Fibroblast of peridontal ligament (primary cell): ENCODE measurements at regions not wholly inside any gene's neighbourhood (a gene's known extent, or its start where the extent isn't known, plus 50 kb on each side); places are given as distances from the start of the nearest gene placed in this dataset.
"Not testable (repeated sequence)": the region's sequence is repeated elsewhere in the genome, so short reads cannot be mapped to it uniquely, and the experiment has no call there.

Experiments used
- DNase-seq: peaks from one replicate; pipeline ENCODE4 v3.0.0-alpha.2; 2010; ENCODE audit errors: extremely low read depth

DNA sequence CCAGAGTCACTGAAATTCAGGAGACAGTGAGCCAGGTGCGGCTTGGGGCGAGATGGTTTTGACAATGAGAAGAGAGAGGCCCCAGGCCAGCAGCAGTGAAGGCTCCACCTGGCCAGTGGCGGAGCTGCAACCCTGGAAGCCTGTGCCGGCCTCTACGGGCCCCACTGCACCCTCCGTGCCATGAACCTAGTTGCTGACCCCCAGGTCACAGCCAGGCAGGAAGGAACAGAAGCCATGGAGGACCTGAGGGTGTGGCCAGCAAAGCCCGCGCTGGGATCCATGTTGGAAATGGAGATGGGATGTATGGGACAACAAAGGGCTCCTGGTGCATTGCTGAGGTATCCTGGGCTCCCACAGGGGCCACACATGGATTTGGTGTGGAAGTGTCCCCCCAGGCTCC lies 1528.5 kb downstream of the BRD1 start:
- DNase-seq = no peak

DNA sequence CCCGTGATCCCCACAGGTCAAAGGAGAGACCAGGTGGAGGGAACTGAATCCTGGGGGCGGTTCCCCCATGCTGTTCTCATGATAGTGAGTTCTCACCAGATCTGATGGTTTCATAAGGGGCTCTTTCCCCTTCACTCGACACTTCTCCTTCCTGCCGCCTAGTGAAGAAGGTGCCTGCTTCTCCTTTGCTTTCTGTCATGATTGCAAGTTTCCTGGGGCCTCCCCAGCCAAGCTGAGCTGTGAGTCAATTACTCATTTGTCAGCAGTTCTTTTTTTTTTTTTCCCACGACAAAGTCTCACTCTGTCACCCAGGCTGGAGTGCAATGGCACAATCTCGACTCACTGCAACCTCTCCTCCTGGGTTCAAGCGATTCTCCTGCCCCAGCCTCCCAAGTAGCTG lies 1530.4 kb downstream of the BRD1 start:
- no peak for DNase-seq

DNA sequence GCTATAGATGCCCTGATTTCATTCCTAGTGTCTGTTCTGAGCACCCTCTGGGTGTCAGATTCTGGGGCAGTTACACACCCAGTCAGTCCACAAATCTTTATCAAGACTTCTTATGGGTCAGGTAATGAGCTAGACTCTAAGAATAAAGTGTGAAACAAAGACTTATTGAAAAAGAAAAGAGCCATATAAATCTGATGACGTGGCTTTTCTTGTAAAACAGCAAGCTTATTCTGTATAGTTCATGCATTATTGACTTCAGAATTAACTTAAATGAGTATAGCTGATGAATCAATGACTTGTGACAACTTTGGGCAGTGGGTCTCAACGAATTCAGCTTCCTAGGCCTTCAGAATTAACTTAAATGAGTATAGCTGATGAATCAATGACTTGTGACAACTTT lies 1527.5 kb downstream of the TBC1D22A start:
- DNase-seq = not testable (repeated sequence)

DNA sequence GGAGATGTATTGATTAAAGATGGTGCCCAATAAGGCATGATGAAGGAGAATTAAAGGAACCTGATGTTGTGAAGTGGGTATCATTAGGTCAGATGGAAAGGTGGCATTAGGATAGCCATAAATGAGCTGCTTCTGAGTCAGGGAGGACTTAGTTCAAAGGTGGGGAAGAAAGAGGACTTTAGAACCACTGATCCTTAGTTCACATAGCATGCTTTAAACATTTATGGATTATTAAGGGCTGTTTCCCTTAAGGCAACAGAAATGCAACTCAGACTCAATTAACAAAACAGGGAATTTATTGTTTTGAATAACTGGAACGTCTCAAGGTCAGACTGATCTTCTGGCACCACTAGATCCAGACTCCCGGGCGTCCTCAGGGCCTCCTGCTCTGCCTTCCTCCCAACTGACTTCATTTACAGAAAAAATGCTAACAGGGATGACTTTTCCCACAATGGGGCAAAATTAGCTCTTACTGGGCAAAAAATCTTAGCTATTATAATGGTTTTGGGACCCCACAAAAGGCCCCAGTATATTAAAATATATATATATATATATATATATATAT lies 1526.0 kb downstream of the TBC1D22A start:
- DNase-seq = no peak

DNA sequence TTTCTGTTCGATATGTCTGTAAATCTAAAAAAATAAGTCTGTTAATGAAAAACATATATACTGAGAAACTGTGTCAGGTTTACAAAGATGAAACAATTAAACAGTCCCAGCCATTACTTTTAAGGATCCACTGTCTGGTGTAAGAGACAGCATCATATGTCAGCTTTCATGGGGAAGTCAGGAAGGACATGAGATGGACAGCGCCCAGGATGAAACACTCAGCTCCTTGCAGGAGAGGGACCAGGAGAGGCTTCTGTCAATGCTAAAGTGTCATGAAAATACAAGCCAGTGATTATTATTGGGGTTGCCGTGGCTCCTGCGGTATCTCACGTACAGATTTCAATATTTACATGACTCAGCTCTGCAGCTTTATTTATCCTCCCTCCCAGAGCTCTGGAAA lies 1524.6 kb downstream of the TBC1D22A start:
- no peak for DNase-seq

DNA sequence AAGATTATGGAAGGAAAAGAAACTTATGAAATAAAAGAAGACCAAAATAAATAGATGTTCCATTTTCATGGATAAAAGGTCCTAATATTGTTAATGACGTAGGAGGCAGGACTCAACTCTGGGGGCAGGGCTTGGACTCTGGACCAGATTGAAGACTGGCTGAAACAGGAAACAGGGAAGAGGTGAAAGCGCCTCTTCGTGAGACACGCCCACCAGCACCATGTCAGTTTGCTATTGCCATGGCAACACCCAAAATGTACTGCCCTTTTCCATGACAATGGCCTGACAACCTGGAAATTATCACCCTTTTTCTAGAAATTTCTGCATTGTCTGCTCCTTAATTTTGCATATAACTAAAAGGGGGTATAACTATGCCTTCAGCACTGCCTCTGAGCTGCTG lies 1522.2 kb downstream of the TBC1D22A start:
- no peak for DNase-seq

DNA sequence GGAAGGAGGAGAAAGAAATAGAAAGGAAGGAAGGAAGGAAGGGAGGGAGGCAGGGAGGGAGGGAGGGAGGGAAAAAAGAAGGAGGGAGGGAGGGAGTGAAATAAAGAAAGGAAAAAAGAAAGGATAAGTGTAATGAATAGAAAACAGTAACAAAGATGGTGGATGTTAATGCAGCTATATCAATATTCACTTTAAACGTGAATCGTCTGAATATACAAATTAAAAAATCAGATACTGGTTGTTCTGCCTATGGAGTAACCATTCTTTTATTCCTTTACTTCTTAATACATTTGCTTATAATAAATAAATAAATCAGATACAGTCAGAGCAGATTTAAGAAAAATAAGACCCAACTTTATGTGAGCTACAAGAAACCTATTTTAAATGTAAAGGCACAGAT lies 1520.4 kb downstream of the TBC1D22A start:
- DNase-seq = no peak

DNA sequence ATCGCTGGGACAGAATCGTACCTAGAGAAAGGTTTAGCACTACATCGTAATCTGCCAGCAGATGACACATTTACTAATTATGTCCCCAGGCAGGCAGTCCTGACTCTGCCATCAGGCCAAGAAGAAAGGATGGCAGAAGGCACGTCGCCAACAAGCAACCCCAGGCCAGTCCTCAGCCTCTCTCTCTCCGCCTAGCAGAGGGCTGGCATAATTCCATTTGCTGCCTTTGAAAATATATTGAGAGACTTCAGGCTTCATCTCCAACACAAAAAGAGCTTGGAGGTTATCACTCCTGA lies 1517.0 kb downstream of the TBC1D22A start:
- DNase-seq = no peak

DNA sequence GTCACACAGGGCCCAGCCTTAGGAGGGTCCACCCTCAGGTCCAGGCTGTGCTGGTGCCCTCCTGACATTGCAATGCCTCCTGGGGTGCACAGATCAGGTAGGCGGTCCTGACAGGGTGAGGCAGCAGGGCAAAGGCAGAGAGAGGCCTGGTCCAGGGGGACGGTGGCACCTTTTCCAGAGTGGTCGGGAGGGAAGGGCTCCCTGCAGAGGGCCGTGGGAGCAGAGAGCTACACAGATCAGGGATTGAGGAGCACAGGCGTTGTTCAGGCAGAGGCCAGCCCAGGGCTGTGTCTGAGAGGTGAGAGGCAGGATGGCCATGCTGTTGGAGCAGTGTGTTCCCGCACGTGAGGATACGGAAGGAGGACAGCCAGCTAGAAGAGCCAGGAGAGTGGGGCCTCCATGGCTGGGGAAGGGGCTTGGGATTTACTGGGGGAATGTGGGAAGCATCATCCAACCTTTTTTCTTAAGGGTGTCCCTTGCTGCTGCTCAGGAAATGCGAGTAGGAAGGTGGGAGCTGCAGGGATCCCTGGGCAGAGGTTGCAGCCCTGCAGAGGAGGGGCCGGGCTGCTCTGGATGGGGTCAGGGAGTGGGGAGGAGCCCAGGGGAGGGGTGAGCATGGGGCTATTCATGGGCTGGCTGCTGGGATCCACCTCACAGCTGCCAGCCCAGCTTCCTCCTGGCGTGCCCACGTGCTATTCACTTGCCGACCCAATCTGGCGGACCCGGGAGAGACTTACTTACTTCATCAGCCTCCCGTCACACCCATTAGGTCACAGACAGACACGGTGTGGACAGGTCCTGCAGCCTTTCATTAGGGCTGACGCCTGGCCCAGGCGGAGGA lies 1516.4 kb downstream of the TBC1D22A start:
- no peak for DNase-seq

DNA sequence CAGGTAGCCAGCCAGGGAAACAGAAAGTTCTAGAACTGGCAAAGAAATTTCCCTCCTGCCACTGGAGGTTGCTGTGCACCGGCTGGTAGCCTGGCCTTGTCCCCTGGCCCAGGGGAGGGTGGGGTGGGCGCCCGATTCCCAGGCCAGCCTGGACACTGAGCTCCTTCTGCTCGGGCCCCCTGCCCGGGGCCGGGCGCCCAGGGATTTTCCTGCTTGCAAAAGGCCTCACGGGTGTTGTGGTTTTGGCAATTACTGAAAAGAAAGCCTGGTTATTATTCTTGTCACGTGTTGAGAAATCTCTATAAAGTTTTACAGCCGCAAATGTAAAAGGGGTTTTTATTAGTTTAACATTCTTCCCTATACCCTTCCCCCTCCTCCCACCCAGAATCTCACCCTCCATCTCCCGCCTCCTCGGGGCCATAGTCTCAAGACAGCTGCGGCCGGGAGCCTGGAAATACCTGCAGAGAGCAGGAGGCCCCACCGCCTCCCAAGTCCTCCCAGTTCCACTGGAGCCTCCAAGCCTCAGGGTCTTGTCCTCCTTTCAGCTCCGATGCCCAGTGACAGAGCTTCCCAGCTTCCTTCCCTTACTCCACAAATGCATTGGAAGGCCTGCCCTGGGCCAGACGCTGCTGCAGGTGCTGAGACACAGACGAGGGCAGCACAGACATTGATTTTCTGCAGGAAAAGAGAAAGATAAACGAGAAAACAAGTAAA lies 1515.6 kb downstream of the TBC1D22A start:
- DNase-seq = no peak

DNA sequence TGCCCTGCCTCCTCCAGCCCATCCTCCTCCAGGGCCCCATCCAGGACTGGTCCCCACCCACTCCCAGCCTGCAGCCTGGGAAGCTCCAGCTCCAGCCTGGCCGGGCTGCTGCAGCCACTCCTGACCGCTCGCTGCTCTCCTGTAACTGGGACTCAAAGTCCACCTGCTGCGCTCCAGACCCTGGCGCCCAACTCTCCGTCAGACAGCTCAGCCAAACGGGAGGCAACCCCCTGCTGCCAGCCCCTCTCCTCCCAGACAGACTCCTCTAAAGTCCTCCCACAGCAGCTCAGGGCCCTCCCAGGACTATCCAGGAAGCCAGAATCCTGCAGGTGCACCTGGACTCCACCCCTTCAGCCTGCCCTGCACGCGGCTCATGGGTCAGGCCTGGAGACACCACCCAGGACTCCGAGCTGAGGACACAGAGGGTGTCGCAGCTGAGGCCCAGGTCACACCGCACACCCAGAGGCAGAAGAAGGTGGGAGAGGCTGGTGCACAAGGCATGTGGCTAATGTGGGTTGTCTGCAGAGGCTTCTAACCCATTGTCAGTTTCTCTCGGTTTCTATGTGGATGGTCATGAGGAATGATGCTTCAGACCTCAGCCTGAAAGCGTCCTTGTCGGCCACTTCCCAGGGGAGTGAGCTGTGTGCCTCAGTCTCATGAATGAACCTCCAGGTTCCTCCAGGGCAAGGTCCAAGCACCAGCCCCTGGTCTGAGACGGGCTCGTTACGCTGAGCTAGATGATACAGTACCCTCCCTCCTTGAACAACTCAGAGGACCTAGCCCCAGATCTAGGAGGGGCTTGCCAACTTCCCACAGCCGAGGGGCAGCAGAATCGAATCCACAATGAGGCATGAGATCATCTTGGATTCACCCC lies 1514.8 kb downstream of the TBC1D22A start:
- DNase-seq = no peak

DNA sequence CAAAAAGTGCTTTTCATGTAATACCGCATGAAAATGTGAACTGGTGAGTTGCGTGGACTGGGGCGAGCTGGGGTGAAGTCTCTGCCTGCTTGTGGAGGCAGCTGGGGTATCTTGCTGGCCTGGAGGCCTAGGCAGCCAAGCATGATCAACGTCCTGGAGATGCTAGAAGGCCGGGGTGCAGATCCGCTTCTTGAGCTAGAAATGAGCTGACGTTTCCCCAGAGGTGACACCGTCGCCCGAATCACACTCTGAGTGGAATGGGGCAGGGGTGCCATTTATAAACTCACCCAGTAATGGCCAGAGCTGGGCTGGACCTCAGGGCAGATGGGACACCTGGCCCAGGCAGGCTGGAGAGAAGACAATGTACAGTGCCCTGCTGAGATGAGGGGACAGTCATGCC lies 1513.0 kb downstream of the TBC1D22A start:
- no peak for DNase-seq

DNA sequence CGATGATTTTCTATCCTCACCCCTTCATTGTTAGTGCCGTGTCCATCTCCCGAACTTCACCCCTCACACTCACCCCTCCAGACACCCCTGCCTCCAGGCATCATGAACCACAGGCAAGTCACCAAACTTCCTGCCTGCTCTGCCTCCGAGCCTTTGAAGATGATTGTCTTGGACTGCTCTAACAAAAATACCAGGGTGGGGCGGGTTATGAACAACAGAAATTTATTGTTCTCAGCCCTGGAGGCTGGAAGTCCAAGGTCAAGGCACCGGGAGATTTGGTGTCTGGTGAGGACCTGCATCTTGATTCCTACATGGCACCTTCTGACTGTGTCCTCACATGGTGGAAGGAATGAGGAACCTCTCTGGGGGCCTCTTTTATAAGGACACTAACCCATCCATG lies 1508.3 kb downstream of the TBC1D22A start:
- no peak for DNase-seq

DNA sequence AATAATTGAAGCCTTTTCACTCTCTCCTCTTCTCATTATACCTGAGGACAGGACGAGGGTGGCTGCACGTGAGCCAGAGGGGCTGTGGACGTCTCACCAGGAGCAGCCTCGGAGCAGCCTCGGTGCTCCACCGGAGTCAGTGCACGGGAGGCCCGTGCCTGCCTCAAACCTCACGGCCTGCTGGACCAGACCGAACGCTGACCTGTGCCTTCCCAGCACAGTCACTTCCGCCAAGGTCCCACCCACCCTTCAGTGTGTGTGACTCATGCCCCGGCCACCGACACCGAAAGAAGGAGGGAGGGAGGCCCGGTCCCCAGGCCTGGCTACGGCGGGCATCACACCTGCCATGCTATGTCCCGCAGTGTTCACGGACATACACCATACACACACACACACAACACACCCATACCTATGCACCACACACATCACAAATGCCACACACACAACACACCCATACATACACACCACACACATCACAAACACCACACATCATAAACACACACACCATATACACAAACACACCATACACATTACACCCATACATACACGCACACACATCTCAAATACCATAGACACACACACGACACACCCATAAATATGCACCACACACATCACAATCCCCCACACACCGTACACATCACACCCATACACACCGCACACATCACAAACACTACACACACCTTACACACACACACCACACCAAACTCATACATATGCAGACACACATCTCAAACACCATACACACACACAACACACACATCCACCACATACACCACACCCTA lies 1506.5 kb downstream of the TBC1D22A start:
- no peak for DNase-seq

DNA sequence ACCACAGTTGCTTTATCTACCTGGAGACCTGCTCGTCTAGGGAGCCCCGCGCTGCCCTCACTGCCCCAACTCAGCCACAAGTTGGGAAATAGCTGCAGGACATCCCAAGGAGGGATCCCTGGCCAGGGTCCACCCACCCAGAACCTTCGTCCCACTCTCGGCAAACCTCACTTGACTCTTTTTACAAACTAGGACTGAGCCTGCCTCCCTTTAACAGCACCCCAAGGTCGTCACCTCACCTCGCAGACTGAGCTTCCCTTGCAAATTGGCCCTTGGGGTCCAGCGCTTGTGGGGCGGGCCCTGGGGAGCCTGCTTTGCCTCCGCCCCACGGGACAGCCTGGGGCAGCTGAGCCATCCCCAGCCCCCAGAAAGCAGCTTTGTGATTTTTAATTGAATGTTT lies 1505.8 kb downstream of the TBC1D22A start:
- no peak for DNase-seq

DNA sequence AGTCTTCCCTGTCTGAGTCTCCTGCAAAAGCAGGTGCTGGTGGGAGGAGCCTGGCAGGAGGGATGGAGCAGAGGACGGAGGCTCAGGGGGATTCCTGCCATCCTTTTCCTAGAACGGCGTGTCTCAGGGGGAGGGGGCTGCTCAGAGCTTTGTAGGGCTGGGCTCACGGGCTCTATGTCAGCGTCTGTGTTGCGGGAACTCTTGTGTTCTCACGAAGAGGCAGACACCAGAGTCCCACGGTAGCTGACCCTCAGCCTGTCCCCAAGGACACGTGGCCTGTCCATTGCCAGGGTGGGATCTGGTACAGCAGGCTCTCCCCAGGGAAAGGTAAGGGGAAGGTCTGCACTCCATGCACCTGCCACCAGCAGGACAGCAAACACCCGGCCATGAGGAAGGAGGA lies 1505.2 kb downstream of the TBC1D22A start:
- DNase-seq = no peak

DNA sequence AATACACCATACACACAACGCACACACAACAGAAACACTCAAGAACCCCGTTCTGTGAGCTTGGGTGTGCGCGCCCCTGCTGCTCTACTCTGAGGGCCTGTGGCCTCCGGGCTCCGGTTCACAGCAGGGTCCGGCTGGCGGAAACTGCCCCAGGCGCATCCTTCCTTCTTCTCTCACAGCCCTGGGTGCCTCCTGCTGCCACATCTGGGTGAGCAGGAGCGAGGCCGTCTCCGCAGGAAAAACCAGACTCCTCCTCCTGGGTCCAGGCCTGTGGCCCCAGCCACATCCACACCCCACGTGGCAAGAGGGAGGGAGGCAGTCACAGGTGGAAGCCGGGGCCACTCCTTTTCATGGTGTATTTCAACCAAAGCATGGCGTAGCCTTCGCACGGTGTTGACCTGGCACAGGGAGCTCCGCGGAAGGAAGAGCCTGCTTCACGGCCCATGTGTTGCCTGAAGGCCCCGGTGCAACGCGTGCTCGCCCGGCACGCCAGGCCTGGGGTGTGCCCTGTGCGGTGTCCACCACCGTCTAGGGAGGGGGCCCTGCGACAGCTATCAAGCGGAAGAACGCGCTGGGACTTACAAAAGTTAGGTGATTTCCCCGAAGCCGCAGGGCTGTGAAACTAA lies 1502.7 kb downstream of the TBC1D22A start:
- DNase-seq = no peak

DNA sequence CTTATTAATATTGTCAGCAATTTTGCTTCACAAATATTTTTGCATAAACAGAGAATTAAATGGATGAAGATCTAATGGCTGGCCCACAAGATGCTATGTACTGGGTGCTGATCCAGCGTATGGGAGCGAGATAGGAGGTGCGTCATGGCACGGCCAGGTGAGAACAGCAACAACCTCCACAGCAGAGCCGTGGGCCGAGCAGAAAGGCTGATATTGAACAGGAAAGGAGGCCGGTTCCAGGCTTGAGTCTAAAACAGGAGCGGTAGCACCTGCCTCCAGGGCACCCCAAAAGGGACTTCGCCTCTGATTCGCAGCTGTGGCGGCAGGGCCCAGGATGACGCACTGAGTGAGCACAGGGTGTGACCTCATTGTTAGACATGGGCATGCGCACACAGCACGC lies 1502.1 kb downstream of the TBC1D22A start:
- DNase-seq = no peak

DNA sequence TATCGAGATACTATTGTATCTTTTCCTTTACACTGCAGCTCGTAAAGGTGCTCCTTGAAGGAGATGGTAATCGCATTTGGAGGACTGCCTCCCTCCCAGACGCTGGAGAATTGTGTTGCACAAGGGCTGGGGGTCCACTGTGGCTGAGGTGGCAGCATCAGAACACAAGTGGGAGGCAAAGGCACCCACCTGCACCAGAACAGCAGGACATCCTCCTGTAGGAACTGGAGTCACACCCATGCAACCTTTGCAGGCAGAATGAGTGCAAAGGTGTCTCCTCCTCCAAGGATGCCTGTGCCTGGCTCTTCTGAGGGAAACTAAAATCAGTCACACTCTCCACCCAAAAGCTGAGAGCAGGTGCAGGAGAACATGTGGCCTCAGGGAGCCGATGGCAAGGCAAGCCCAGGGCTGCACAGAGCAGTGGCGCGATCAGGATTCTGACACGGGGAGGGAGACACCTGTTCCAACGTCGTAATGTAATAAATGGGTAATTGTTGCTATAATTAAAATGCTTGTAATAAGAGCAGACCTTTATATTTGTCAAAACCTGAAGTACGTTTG lies 1501.4 kb downstream of the TBC1D22A start:
- DNase-seq = no peak

DNA sequence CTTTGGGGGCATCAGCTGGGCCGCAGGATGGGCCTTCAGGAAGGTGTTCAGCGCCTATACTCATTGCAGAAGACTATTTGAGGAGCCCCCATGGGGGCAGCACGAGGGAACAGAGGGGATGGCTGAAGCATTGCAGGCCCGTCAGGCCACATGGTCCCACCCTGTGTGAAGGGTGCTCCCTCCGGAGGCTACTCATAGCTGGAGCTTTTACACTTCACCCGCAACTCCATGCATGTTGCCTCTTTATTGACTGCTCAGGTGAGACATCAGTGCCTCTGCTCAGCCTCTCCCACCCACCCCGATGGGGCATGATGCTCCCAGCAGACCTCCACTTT lies 1500.9 kb downstream of the TBC1D22A start:
- no peak for DNase-seq
